ENCODE measurements at regions not wholly inside any gene's neighbourhood (a gene's known extent, or its start where the extent isn't known, plus 50 kb on each side); places are given as distances from the start of the nearest gene placed in this dataset.

DNA sequence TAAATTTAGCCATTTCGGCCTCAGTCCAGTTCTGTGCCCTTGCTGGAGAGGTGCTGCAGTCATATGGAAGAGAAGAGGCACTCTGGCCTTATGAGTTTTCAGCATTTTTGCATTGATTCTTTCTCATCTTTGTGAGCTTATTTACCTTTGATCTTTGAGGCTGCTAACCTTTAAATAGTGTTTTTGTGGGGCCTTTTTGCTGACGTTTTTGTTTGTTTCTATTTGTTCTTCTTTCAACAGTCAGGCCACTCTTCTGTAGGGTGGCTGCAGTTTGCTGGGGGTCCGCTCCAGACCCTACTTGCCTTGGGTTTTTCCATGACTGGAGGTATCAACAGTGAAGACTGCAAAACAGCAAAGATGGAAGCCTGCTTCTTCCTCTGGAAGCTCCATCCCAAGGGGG, 1951.7 kb upstream of the LRRTM1 start:
- TF ChIP-seq, protein P1, sequence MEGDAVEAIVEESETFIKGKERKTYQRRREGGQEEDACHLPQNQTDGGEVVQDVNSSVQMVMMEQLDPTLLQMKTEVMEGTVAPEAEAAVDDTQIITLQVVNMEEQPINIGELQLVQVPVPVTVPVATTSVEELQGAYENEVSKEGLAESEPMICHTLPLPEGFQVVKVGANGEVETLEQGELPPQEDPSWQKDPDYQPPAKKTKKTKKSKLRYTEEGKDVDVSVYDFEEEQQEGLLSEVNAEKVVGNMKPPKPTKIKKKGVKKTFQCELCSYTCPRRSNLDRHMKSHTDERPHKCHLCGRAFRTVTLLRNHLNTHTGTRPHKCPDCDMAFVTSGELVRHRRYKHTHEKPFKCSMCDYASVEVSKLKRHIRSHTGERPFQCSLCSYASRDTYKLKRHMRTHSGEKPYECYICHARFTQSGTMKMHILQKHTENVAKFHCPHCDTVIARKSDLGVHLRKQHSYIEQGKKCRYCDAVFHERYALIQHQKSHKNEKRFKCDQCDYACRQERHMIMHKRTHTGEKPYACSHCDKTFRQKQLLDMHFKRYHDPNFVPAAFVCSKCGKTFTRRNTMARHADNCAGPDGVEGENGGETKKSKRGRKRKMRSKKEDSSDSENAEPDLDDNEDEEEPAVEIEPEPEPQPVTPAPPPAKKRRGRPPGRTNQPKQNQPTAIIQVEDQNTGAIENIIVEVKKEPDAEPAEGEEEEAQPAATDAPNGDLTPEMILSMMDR (IDR thresholded peaks at IDR 0.05) = no peak
- TF ChIP-seq POLR2A (IDR thresholded peaks at IDR 0.05) = no peak

Measured in ovary (tissue), 3 donors.